Muscle of arm (tissue), 1 donor: ENCODE measurements at regions not wholly inside any gene's neighbourhood (a gene's known extent, or its start where the extent isn't known, plus 50 kb on each side); places are given as distances from the start of the nearest gene placed in this dataset.

ENCODE experiments used
- DNase-seq: peaks from one replicate; pipeline ENCODE4 v3.0.0-alpha.2; 2013

DNA sequence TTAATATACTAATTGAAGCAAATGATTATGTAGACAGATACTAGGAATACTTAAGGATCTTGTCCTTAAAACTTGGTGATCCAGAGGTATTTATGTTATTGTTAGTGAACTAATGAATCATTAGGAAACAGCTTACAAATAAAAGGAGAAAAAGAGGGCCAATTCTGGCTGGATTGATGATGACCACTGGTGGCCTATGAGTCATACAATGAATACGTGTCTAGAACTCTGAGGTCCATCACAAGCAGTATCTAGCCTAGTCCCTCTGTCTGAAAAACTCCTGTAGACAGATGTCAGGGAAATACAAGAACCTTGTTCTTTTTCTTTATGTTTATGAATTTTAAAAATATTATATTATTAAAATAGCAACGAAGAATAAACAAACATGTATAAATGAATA, 51.7 kb upstream of the RTL1 start:
- no peak for DNase-seq

DNA sequence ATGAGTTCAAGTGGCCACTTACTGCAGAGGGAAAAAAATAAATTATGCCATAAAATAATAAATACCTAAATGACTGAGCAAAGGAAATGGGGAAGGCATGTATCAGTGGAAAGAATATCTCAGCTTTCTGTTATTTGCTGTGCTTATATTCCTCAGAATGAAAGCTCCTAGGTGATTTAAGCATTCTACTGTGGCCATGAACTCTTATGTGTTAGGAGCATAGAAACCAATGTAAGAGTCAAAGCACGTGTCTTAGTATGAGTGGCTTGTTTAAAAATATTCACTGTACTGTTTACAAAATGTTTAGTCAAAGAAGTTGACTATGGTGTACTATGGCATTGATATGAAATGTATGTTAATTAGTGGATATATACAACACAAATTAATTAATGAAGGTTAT, 59.0 kb upstream of the RTL1 start:
- DNase-seq = no peak

DNA sequence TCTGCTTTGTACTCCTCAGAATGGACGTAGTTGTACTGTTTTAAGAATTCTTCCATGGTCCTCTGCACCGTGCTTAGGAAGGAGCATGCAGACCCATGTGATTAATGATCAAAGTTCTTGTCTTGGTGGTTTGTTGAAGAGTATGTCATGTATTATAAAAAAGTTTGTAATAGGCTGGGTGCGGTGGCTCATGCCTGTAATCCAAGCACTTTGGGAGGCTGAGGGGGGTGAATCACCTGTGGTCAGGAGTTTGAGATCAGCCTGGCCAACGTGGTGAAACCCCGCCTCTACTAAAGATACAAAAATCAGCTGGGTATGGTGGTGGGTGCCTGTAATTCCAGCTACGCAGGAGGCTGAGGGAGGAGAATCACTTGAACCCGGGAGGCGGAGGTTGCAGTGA, 61.8 kb upstream of the RTL1 start:
- no peak for DNase-seq

DNA sequence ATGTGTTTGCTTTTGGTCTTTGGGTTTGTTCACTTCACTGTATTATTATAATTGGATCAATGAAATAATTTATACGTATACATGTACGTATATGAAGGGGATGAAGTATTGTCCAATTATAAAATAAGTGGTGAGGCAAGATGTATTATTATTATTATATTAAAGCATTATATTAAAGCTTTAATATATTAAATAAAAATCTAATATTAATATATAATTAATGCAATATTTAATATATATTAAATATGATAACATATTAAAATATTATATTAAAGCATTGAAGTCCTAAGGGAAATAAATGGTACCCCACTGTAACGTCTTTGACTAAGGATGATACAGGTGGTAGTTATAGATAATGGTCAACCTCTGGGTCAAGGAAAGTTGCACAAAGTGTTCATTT, 63.7 kb upstream of the RTL1 start:
- no peak for DNase-seq

DNA sequence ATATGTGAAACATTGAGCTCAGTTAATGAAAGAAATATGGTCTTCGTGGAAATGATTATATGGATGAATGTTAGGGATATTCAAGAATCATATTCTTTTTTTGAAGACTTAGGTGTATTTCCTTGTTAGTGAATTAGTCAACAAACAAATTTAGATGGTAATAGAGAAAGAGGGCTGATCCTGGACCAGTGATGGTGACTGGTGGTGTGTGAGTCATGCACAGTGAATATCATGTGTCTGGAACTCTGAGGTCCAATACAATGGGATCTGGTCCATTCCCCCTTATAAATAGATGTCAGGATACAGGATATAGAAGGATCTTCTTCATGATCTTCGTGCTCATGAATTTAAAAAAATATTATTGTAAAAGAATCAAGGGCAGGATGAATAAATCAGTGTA, 64.4 kb upstream of the RTL1 start:
- no peak for DNase-seq

DNA sequence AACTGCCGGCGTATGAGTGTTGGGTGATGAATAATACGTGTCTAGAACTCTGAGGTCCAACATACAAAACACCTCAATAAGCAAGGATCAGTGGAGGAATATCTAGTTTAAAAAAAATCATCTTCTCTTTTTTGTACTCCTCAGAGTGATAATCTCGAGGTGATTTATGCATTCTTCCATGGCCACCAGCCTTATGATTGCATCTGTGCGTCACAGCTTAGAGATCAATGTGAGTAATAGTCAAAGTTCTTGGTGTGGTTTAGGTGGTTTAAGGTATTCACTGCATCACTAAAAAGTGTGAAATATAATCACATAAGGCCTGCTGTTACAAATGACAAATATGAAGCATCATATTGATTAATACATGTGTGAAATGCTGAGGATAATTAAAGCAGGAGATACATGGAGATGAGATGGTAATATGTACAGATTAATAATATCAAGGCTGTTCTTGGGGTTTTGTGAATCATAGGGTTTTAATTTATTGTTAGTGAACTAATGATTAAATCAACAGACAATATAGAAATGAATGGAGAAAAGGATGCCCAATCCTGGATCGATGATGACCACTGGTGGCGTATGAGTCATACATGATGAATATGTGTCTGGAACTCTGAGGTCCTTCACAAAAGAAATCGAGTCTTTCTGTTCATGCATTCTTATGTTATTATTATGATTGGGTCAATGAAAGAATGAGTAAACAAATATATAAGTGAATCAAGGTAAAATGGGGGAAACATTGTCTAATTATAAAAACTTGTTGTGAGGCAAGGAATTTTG, 68.8 kb upstream of the RTL1 start:
- no peak for DNase-seq

DNA sequence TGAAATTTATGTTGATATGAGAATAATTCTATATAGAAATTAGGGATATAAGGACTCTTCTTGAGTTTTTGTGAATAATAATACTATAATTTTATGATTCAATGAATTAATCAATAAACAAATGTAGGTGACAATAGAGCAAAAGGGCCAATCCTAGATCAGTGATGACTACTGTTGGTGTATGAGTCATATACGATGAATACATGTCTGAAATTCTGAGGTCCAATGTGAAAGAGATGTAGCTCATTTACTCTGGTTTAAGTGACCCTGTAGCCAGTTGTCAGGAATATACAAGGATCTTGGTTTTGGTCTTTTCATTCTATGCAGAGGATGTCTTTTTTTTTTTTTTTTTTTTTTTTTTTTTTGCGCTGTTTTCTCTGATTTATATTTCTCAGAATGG, 72.1 kb upstream of the RTL1 start:
- DNase-seq = no peak

DNA sequence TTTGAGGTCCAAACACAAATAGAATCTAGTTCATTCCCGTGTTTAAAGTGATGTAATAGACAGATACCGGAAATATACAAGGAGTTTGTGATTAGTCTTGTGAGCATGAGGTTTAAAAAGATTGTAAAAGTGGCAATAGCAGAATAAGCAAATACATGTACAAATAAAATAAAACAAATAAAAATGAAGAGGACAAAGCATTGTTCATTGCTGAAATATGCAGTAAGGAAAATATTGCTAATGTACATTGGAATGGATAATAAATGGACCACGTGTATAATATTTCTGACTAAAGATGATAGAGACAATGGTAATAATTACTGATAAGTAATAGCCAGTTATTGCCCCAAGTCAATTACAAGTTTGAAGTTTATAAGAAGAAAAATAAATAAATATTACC, 75.6 kb upstream of the RTL1 start:
- no peak for DNase-seq

DNA sequence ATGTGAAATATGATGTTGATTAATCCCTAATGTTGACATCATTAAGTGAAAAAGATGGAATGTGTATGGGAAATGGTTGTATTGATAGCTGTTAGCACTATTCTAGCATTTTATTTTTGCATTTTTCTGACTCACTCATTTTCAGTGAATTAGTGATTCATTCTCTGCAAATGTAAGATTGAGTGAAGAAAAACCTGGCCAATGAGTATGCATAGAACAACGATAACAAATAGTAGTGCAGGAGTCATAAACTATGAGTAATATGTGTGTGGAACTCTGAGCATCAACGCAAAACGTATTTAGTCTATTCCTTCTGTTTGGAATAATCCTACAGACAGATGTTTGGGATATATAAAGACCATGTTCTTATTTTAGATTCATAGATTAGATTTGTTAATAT, 76.3 kb upstream of the RTL1 start:
- DNase-seq = no peak

DNA sequence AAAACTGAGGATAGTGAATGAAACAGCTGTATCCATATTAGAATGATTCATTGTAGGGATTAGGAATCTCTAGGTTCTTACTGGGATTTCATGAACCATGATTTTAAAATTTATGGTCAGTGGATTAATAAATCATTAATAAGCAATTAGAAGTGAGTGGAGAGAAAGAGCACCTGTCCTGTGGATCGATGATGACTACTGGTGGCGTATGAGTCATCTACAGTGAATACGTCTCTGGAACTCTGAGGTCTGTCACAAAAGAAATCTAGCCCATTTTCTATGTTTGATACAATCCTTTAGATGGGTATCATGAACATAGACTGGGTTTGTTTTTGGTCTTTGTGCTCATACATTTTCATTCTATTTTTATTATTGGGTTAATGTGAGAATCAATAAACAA, 77.3 kb upstream of the RTL1 start:
- no peak for DNase-seq

DNA sequence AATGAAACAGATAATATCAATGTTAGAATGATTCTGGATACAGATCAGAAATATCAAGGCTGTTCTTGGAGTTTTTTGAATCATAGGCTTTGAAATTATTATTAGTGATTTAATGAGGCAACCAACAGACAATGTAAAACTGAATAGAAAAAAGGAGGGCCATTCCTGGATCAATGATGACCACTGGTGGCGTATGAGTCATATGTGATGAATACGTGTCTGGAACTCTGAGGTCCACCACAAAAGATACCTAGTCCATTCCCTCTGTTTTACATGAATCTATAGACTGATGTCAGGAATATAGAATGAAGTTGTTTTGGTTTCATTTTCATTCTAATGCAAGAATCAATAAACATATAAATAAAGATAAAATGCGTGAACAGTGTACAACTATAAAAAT, 78.3 kb upstream of the RTL1 start:
- no peak for DNase-seq

DNA sequence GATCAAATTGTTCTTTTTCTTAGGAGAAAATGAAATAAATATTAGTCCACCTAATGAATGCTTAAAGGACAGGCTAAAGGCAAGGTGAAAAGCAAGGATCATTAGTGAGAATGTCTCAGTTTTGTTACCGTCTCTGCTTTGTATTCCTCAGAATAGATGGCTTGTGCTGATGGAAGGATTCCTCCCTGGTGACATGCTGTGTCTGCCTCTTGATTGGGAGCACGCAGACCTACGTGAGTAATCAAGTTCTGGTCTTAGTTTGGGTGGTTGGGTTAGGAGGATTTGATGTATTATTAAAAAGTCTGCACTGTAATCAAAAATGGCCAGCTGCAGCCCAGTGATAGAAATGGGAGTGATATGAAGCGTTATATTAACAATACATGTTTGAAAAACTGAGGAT, 78.8 kb upstream of the RTL1 start:
- DNase-seq = no peak

DNA sequence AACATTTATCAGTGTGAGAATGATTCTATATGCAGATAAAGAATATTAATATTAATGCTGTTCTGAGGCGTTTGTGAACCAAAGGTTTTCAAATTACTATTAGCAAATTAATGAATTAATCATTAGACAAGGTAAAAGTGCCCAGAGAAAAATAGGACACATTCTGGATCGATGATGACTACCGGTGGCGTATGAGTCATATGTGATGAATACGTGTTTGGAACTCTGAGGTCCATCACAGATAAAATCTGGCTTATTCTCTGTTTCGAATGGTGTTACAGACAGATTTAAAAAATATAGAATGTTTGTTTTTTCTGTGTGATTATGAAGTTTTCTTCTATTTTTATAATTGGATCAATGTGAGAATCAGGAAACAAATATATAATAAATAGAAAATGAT, 79.2 kb upstream of the RTL1 start:
- no peak for DNase-seq

DNA sequence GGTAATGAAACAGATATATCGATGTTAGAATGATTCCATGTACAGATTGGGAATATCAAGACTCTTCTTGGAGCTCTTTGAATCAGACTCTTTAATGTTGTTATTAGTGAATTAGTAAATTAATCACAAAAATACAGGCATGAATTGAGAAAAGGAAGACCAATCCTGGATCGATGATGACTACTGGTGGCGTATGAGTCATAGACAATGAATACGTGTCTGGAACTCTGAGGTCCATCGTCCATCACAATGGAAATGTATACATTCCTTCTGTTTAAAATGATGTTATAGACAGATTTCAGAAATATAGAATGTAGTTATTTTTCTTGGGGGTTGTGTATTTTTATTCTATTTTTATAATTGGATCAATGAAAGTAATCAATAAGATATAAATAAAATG, 80.2 kb upstream of the RTL1 start:
- no peak for DNase-seq

DNA sequence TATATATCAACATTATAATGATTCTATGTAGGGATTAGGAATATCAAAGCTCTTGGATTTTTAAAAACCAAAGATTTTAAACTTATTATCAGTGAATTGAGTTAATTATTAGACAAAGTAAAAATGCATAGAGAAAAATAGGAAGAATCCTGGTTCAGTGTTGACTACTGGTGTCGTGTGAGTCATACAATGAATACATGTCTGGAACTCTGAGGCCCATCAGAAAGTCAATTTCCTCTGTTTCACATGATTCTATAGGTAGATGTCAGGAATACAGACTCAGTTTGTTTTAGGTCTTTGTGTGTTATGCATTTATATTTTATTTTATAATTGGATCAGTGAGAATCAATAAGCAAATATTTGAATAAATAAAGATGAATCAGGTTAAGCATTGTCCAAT, 84.5 kb upstream of the RTL1 start:
- DNase-seq = no peak

DNA sequence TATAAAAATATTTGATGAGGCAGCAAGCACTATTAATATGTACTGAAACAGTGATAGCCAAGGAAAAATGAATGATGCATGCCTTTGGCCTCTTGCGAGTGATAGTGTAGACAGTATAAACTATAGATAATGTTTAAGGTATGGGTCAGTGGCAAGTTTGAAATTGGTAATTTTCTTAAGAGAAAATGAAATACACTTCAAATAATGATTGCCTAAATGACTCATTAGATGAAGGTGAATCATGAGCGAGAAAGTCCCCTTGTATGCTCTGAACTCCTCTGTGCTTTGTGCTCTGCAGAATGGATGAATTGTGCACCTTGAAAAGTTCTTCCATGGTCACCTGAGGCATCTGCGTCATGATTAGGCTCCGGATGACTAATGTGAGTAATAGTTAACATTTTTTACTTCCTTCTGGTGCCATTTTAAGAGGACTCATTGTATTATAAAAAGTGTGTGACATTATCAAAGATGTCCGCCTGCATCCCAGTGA, 84.9 kb upstream of the RTL1 start:
- DNase-seq = no peak

DNA sequence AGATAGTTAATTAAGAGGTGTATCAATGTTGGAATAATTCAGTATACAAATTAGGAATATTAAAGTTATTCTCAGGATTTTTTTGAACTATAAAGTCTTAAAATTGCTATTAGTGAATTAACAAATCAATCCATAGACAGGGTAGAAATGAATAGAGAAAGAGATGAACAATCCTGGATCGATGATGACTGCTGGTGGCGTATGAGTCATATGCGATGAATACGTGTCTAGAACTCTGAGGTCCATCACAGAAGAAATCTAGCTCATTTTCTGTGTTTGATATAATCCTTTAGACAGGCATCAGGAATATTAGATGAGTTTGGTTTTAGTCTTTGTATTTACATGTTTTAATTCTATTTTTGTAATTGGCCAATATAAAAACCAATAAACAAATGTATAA, 85.4 kb upstream of the RTL1 start:
- no peak for DNase-seq

DNA sequence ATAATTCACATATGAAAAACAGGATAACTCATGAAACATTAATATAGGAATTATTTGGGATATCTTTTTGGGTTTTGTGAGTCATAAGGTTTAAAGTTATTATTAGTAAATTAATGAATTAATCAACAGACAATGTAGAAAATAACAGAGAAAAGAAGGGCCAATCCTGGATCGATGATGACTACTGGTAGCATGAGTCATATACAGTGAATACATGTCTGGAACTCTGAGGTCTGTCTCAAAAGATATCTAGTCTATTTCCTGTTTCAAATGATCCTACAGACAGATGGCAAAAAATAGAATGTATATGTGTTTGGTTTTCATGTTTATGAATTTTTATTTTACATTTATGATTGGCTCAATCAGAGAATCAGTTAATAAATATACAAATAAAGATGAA, 86.4 kb upstream of the RTL1 start:
- DNase-seq = no peak

DNA sequence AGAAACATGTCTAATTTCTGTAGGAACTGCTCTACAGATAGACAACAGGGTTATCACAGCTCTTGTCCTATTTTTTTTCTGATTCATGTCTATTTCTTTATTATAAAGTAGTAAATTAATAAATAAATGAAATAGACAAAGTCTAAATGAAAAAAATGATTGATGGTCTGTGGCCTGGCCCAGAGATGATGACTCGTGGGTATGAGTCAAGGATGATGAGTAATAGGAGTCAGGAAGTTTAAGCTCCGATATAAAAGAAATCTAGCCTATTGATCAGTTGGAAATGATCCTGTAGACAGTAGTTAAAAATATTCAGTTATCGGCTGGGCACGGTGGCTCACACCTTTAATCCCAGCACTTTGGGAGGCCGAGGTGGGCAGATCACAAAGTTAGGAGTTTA, 90.6 kb upstream of the RTL1 start:
- no peak for DNase-seq

DNA sequence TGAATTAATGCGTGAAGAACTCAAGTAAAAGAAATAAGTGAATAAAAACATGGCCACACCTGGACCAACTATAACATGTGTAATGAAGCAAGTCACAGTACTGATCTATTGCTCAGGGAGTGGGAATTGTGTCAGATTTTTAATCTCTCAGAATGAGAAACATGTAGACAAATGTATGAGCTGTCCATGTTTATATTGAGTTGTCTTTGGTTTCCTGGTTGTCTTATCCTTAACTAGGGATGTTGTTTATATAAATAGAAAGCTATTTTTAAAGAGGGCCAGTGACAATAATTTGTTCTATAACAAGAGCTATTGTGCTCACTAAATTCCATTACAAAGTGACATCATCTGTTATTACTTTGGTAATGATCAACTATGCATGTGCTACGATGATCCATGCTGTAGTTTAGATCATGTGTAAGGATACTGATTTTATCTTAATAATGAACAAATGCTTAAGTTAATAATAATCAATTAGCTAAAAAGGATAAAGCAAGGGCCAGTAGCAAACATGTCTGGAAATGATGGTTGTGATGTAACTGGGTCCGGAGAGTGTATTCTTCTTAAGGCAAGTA, 91.3 kb upstream of the RTL1 start:
- DNase-seq = no peak

DNA sequence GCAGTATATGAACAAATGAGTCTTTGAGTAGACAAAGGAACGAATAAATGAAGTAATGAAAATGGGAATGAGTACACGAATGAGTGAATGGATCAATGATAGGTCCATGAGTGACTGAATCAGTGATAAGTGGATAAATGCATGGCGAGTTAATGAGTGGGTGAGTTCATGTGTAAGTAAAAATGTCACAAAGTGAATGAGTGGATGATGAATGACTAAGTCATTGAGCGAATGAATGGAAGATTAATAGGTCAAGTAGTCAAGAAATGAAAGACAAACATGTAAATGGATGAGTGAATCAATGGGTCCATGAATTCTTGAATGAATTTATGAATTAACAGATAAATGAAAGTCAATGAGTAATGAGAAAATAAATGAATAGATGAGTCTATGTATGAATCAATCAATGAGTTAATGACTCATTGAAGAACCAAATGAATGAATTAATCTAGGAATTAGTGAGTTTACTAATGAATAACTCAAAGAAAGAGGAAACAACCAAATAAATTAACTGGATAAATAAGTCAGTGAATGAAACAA, 97.3 kb upstream of the RTL1 start:
- DNase-seq = no peak

DNA sequence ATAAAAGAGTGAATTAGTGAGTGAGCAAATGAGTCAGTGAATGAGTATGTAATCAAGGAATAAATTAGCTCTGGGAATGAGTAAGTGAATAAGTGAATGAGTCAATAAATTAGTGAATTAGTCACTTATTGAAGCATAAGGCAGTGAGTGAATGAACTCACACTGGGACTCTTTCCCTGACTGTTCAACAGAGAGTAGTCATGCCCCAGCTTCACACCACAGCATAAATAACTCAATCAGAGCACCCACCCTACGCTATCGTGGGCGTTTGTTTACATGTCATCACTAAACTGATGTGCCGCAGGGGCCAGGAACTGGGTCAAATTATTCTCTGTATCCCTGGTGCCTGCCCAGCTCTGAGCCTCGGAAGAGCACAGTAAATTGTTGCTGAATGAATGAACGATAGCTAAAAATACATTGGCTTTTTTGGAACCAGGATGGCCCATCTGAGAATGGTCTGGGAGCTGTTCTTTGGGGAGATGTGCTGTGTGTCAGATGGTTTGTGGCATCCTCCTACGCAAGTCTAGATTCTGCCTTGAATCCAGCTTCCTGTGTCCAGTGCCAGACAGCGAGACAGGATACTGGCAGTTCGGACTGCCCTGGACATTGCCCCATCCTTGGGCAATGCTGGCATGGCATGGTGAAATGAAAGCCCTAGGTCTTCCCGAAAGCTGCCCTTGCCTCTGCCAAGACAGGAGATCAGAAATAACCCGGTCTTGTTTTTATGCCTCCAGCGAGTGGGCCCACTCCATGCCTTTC, 98.0 kb upstream of the RTL1 start:
- DNase-seq = no peak

DNA sequence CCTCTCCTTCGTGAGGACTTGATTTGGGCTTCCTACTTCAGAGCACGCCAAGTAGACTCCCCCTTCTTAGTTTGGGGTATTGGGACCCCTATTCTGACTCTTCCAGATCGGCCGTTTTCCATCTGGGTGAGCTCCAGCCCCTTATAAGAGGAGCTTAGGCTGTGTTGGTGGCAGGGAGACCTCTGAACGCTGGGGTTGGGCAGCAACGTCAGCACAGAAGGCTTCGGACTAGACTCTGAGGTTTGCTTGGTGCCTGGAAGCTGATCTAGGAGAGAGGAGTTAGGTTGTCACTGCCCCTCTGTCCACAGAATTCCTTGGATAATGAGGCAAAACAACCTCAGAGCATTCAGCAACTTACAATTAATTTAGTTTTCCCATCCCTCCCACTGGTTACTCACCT, 99.2 kb upstream of the RTL1 start:
- no peak for DNase-seq
